ENCODE measurements at regions not wholly inside any gene's neighbourhood (a gene's known extent, or its start where the extent isn't known, plus 50 kb on each side); places are given as distances from the start of the nearest gene placed in this dataset.

DNA sequence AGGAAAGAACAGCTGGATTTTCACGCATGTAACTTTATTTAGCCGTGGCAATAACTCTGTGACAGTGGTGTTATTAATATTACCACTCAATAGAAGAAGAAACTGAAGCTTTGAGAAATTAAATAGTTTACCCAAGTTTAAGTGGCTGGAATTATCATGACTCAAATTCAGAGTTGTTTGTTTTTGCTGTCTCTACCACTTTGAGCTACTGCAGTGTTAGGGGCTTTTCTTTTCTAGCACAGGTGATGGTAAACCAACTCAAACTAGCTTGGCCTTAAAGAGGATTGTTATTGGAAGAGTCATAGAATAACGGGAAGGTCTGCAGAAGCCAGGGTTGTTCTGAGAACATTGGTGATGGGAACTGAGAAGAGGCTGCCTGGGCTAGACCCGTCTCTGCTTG lies 66.0 kb upstream of the PREP start:
- H3K27me3 ChIP-seq (ENCODE audit: control insufficient read depth in 4 of 4, insufficient read depth in 4 of 4, low read length in 3 of 4) = peaks cover 0 to 8% (median 0%) of the 10 kb centered on the region in 4 donors

More for the DNA sequence above, 66.0 kb upstream of the PREP start:
- Histone ChIP-seq H3K4me3 (ENCODE audit: low read depth in 1 of 3, low read length in 3 of 3) (no peak overlapping the region), H3K27ac (ENCODE audit: low read depth in 1 of 2, low read length in 2 of 2) (no peak overlapping the region), H3K4me1 (ENCODE audit: control insufficient read depth in 4 of 4, insufficient read depth in 4 of 4, low read length in 3 of 4) (no peaks in the 10 kb centered on the region), H3K9me3 (ENCODE audit: control insufficient read depth in 4 of 4, low read length in 3 of 4) (peaks cover 3 to 16% (median 7%) of the 10 kb centered on the region in 4 donors), H3K9ac (ENCODE audit: low read depth in 1 of 2, low read length in 2 of 2) (no peak overlapping the region), H3K36me3 (ENCODE audit: control insufficient read depth in 4 of 4, insufficient read depth in 3 of 4, low read depth in 1 of 4, low read length in 3 of 4) (no peaks in the 10 kb centered on the region)
- WGBS = 76% methylated on average over 4 of the region's 4 CpGs
- DNase-seq (ENCODE audit: low spot score) = no peak
- TF ChIP-seq ATF3 (IDR thresholded peaks at IDR 0.05) (no peak), EGR1 (IDR thresholded peaks at IDR 0.05; ENCODE audit: low read depth in 2 of 2) (no peak), HNF4G (IDR thresholded peaks at IDR 0.05) (no peak), YY1 (IDR thresholded peaks at IDR 0.05) (no peak), RAD21 (IDR thresholded peaks at IDR 0.05) (no peak), TAF1 (conservative IDR thresholded peaks at IDR 0.05) (no peak), NR2F2 (IDR thresholded peaks at IDR 0.05) (no peak), HNF4A (conservative IDR thresholded peaks at IDR 0.05) (no peak), ZBTB33 (IDR thresholded peaks at IDR 0.05) (no peak), MAX (IDR thresholded peaks at IDR 0.05) (no peak), FOXA1 (IDR thresholded peaks at IDR 0.05) (no peak), REST (IDR thresholded peaks at IDR 0.05) (no peak), SP1 (IDR thresholded peaks at IDR 0.05) (no peak), JUND (IDR thresholded peaks at IDR 0.05) (no peak), RXRA (IDR thresholded peaks at IDR 0.05) (no peak)
- TF ChIP-seq, protein P1, sequence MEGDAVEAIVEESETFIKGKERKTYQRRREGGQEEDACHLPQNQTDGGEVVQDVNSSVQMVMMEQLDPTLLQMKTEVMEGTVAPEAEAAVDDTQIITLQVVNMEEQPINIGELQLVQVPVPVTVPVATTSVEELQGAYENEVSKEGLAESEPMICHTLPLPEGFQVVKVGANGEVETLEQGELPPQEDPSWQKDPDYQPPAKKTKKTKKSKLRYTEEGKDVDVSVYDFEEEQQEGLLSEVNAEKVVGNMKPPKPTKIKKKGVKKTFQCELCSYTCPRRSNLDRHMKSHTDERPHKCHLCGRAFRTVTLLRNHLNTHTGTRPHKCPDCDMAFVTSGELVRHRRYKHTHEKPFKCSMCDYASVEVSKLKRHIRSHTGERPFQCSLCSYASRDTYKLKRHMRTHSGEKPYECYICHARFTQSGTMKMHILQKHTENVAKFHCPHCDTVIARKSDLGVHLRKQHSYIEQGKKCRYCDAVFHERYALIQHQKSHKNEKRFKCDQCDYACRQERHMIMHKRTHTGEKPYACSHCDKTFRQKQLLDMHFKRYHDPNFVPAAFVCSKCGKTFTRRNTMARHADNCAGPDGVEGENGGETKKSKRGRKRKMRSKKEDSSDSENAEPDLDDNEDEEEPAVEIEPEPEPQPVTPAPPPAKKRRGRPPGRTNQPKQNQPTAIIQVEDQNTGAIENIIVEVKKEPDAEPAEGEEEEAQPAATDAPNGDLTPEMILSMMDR (IDR thresholded peaks at IDR 0.05; ENCODE audit: low read depth, low read length, missing input control) = no peak
